CD4-positive, alpha-beta T cell (primary cell): ENCODE measurements at regions not wholly inside any gene's neighbourhood (a gene's known extent, or its start where the extent isn't known, plus 50 kb on each side); places are given as distances from the start of the nearest gene placed in this dataset.

ENCODE experiments used
- ATAC-seq: fragments of 200-7000 bp; cut with Tn5 transposase; one replicate; pipeline ENCODE4 v1.10.0; 2022; ENCODE audit warnings: mild to moderate bottlenecking; ENCODE audit not compliant: poor library complexity
- CTCF ChIA-PET: fragments of 350-600 bp; sonication (Branson Sonifier 250); formaldehyde crosslinking; loops from one replicate; lab custom pipeline; 2021; ENCODE audit warnings: antibody characterized with exemption, inconsistent platforms; lab: Charles Lee
- POLR2A ChIA-PET: fragments of 350-600 bp; sonication (Branson Sonifier 250); formaldehyde crosslinking; loops from one replicate; lab custom pipeline; 2021; ENCODE audit warnings: antibody characterized with exemption, inconsistent platforms; lab: Charles Lee
- DNase-seq, 14 experiments: peaks; one replicate each; pipeline ENCODE4 v3.0.0-alpha.2; 2013 to 2020; ENCODE audit warnings: mixed read lengths in 2 of 14
- H3K27ac ChIP-seq, 2 donors: one replicate each; pipeline versions ENCODE4 v1.5.1 to v1.7.0; 2013; ENCODE audit warnings: low read length in 2 of 2, low read depth in 1 of 2, mild to moderate bottlenecking in 1 of 2
- H3K27me3 ChIP-seq, 2 experiments: 1 replicate in 1 of 2; 2 replicates in 1 of 2; pipeline versions ENCODE4 v1.6.1 to v1.7.0; 2013; ENCODE audit warnings: low read length in 2 of 2, control low read depth in 1 of 2, mild to moderate bottlenecking in 1 of 2, moderate library complexity in 1 of 2; ENCODE audit not compliant: insufficient read depth in 2 of 2, control insufficient read depth in 1 of 2
- H3K36me3 ChIP-seq: one replicate; pipeline ENCODE4 v1.6.1; 2013; ENCODE audit warnings: low read length, control low read depth; ENCODE audit not compliant: insufficient read depth
- H3K4me1 ChIP-seq: one replicate; pipeline ENCODE4 v1.6.1; 2013; ENCODE audit warnings: low read length, control low read depth; ENCODE audit not compliant: insufficient read depth
- H3K4me3 ChIP-seq: one replicate; pipeline ENCODE4 v1.5.1; 2013; ENCODE audit warnings: mild to moderate bottlenecking, low read length, moderate library complexity
- H3K9me3 ChIP-seq, 2 experiments: 1 replicate in 1 of 2; 2 replicates in 1 of 2; pipeline versions ENCODE4 v1.6.1 to v1.7.0; 2013; ENCODE audit warnings: low read length in 2 of 2, mild to moderate bottlenecking in 2 of 2, control low read depth in 1 of 2, moderate library complexity in 1 of 2; ENCODE audit not compliant: control insufficient read depth in 1 of 2, insufficient read depth in 1 of 2
- H3K27ac Mint-ChIP-seq: one replicate; pipeline ENCODE4 v1.8.0; 2020; ENCODE audit warnings: mixed read lengths
- H3K27me3 Mint-ChIP-seq: one replicate; pipeline ENCODE4 v1.8.0; 2021; ENCODE audit warnings: mixed read lengths
- H3K36me3 Mint-ChIP-seq: one replicate; pipeline ENCODE4 v1.8.0; 2021; ENCODE audit warnings: low read depth, mixed read lengths
- H3K4me1 Mint-ChIP-seq: one replicate; pipeline ENCODE4 v1.8.0; 2021; ENCODE audit warnings: low read depth, mixed read lengths
- H3K4me3 Mint-ChIP-seq: one replicate; pipeline ENCODE4 v1.8.0; 2020; ENCODE audit warnings: mild to moderate bottlenecking, mixed read lengths
- H3K9me3 Mint-ChIP-seq: one replicate; pipeline ENCODE4 v1.8.0; 2020; ENCODE audit warnings: mixed read lengths
- intact Hi-C, 2 experiments: fragments of 100-400 bp; cut with DNase I in 1 of 2; cut with micrococcal nuclease in 1 of 2; formaldehyde crosslinking; loops; one replicate each; pipeline versions ENCODE4 v1.15.1 to v1.9.0; 2023 to 2025; cut with DNase I, micrococcal nuclease
- TF ChIP-seq, protein P1 (sequence below): fragments of 200-600 bp; IDR thresholded peaks from one replicate; pipeline ENCODE4 v1.8.0; 2022; ENCODE audit warnings: antibody characterized with exemption, mild to moderate bottlenecking

GRCh38 chr17:5772720-5773119 is 188.4 kb upstream of the NLRP1 start:
- DNase-seq, result no peak
- no peak overlapping the region for H3K4me3 Mint-ChIP-seq
- CTCF ChIA-PET, result no interaction called here
- intact Hi-C loops, result no loop called here
- ATAC-seq, result no peak
- Histone ChIP-seq H3K4me1 (no peaks in the 10 kb centered on the region), H3K27me3 (peaks cover 12 to 31% of the 10 kb centered on the region in 2 experiments), H3K9me3 (no peaks in the 10 kb centered on the region), H3K27ac (no peak overlapping the region), H3K36me3 (no peaks in the 10 kb centered on the region), H3K4me3 (no peak overlapping the region)
- POLR2A ChIA-PET, result no interaction called here
- H3K27me3 Mint-ChIP-seq, result peaks cover 39% of the 10 kb centered on the region
- no peak overlapping the region for H3K27ac Mint-ChIP-seq
- TF ChIP-seq, protein P1, sequence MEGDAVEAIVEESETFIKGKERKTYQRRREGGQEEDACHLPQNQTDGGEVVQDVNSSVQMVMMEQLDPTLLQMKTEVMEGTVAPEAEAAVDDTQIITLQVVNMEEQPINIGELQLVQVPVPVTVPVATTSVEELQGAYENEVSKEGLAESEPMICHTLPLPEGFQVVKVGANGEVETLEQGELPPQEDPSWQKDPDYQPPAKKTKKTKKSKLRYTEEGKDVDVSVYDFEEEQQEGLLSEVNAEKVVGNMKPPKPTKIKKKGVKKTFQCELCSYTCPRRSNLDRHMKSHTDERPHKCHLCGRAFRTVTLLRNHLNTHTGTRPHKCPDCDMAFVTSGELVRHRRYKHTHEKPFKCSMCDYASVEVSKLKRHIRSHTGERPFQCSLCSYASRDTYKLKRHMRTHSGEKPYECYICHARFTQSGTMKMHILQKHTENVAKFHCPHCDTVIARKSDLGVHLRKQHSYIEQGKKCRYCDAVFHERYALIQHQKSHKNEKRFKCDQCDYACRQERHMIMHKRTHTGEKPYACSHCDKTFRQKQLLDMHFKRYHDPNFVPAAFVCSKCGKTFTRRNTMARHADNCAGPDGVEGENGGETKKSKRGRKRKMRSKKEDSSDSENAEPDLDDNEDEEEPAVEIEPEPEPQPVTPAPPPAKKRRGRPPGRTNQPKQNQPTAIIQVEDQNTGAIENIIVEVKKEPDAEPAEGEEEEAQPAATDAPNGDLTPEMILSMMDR, result no peak
- no peaks in the 10 kb centered on the region for H3K4me1 Mint-ChIP-seq
- no peaks in the 10 kb centered on the region for H3K36me3 Mint-ChIP-seq
- H3K9me3 Mint-ChIP-seq, result no peaks in the 10 kb centered on the region

GRCh38 chr17:5773816-5774360 is 189.6 kb upstream of the NLRP1 start:
- no peaks in the 10 kb centered on the region for H3K9me3 Mint-ChIP-seq
- no peaks in the 10 kb centered on the region for H3K9me3 ChIP-seq
- H3K27ac Mint-ChIP-seq, result no peak overlapping the region
- no peak overlapping the region for H3K4me3 Mint-ChIP-seq
- CTCF ChIA-PET, result no interaction called here
- no peaks in the 10 kb centered on the region for H3K36me3 Mint-ChIP-seq
- POLR2A ChIA-PET, result no interaction called here
- TF ChIP-seq, protein P1, result no peak
- DNase-seq, result no peak
- intact Hi-C loops, result no loop called here
- no peaks in the 10 kb centered on the region for H3K4me1 Mint-ChIP-seq
- H3K27me3 Mint-ChIP-seq, result peaks cover 44% of the 10 kb centered on the region
- H3K27ac ChIP-seq, result no peak overlapping the region
- H3K27me3 ChIP-seq, result peaks cover 12 to 26% of the 10 kb centered on the region in 2 experiments
- ATAC-seq, result no peak
- no peak overlapping the region for H3K4me3 ChIP-seq
- H3K4me1 ChIP-seq, result no peaks in the 10 kb centered on the region
- no peaks in the 10 kb centered on the region for H3K36me3 ChIP-seq

- Mint-ChIP-seq H3K36me3 (no peaks in the 10 kb centered on the region), H3K9me3 (no peaks in the 10 kb centered on the region), H3K27ac (no peak overlapping the region), H3K4me1 (no peaks in the 10 kb centered on the region), H3K27me3 (peaks cover 52% of the 10 kb centered on the region), H3K4me3 (no peak overlapping the region)
- TF ChIP-seq, protein P1, result no peak
- CTCF ChIA-PET, result no interaction called here
- no peaks in the 10 kb centered on the region for H3K4me1 ChIP-seq
- no peak for DNase-seq
- intact Hi-C loops, result no loop called here
- H3K9me3 ChIP-seq, result no peaks in the 10 kb centered on the region
- no peak for ATAC-seq
- POLR2A ChIA-PET, result interaction anchor here (0.5 kb wide), 1 partner anchor 10 kb away, joined by 4 read pairs; no protein-coding TSS in a partner anchor
- H3K27ac ChIP-seq, result no peak overlapping the region
- H3K4me3 ChIP-seq, result no peak overlapping the region
- no peaks in the 10 kb centered on the region for H3K36me3 ChIP-seq
- H3K27me3 ChIP-seq, result peaks cover 9 to 17% of the 10 kb centered on the region in 2 experiments
Measured at GRCh38 chr17:5775098-5775497, 190.8 kb upstream of the NLRP1 start.
